KBM-7 (cell line): ENCODE measurements at regions not wholly inside any gene's neighbourhood (a gene's known extent, or its start where the extent isn't known, plus 50 kb on each side); places are given as distances from the start of the nearest gene placed in this dataset.
"Not testable (repeated sequence)": the region's sequence is repeated elsewhere in the genome, so short reads cannot be mapped to it uniquely, and the experiment has no call there.

Experiments used
- DNase-seq: peaks from one replicate; pipeline ENCODE4 v3.0.0-alpha.2; 2015
- in situ Hi-C: fragments of 300-500 bp; cut with MboI; formaldehyde crosslinking; loops from 2 replicates; pipeline ENCODE4 v1.14.3; 2020; ENCODE audit warnings: low sequenced_read_pairs, low pct_unique_long_range_greater_than_20kb, mixed read lengths

DNA sequence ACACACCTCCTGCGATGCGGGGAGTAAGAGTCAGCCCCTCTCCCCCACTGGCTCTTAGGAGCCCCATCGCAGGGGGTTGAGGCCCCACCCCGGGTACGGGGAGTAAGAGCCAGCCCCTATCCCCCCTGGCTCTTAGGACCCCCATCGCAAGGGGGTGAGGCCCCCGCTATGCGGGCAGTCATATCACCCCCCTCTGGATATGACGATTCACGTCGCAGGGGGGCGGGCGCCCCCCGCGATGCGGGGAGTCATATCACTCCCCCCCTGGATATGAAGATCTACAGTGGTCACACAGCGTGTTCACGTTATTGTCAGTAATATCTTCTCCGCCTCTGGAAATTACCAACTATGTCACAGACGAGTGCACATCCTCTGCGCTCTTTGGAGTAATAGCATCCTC, 61.1 kb downstream of the DEFB131A start:
- in situ Hi-C loops, DNase-seq: not testable (repeated sequence)

- DNase-seq, in situ Hi-C loops: not testable (repeated sequence)
These were observed 62.5 kb downstream of the DEFB131A start for GRCh38 chr4:9506672-9507071.

DNA sequence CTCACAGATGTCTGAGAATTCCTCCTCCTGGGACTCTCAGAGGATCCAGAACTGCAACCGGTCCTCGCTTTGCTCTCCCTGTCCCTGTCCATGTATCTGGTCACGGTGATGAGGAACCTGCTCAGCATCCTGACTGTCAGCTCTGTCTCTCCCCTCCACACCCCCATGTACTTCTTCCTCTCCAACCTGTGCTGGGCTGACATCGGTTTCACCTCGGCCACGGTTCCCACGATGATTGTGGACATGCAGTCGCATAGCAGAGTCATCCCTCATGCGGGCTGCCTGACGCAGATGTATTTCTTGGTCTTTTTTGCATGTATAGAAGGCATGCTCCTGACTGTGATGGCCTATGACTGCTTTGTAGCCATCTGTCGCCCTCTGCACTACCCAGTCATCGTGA, 68.7 kb downstream of the DEFB131A start:
- in situ Hi-C loops = not testable (repeated sequence)

GRCh38 chr4:9519631-9520030, 75.4 kb downstream of the DEFB131A start:
- DNase-seq, in situ Hi-C loops: not testable (repeated sequence)

More for the DNA sequence above, 68.7 kb downstream of the DEFB131A start:
- not testable (repeated sequence) for DNase-seq

- in situ Hi-C loops, DNase-seq: not testable (repeated sequence)
These were observed 78.7 kb downstream of the DEFB131A start for GRCh38 chr4:9522903-9523302.

DNA sequence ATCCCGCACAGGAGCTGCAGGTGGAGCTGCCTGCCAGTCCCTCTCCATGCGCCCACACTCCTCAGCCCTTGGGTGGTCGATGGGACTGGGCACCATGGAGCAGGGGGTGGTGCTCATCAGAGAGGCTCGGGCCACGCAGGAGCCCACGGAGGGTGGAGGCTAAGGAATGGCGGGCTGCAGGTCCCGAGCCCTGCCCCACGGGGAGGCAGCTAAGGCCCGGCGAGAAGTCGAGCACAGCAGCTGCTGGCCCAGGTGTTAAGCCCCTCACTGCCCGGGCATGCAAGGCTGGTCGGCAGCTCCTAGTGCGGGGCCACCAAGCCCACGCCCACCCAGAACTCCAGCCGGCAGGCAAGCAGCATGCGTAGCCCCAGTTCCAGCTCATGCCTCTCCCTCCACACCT, 80.2 kb downstream of the DEFB131A start:
- in situ Hi-C loops = not testable (repeated sequence)

DNA sequence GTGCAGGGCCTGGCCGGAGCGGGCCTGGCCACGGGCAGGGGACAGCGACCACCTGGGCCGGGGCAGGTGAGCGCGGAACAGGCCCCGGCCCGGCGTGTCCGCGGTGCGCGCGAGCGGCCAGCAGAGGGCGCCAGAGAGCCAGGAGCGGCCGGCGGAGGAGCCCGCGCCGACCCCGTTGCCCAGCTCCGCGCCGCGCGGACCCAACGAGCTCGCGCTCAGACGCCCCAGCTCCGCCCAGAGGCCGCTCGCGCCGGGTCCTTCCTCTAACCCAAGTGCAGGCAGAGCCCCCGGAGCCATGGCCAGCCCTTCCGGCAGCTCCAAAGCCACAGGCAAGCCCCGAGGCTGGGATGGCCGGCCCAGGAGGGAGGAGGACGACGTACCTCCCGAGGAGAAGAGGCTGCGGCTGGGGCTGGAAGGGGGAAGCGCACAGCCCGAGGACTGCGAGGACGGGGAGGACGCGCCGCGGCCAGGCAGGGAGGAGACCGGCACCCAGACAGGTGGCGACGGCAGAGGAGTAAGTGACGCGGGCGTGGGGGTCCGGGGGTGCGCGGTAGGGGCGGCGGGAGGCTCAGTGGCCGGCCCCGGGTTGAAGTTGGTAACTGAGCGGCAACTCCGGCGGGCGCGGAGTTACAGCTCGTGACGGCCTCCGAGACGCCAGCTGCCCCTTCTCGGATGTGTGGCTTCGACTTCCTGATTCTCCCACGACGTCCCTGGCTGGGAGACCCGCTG, 88.1 kb downstream of the DEFB131A start:
- DNase-seq = peak; percentile 85

More for the DNA sequence above, 80.2 kb downstream of the DEFB131A start:
- not testable (repeated sequence) for DNase-seq

DNA sequence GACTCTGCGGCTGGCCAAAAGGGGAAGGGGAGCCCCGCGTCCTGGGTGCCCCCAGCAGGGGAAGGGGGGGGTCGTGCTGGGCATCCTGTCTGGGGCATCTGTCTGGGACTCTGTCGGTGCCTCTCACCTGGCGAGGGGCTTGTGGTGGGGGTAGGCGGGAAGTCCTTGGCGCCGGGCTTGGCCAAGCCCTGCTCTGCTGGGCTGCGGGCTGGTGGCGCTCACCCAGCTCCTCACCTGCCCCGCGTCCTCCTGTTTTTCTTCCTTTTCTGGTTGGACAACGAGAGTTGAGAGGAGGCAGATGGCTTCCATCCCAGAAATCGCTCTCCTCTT, 88.6 kb downstream of the DEFB131A start:
- in situ Hi-C loops = not testable (repeated sequence)
- DNase-seq = peak; percentile 24

More for the DNA sequence above, 88.1 kb downstream of the DEFB131A start:
- in situ Hi-C loops = not testable (repeated sequence)

DNA sequence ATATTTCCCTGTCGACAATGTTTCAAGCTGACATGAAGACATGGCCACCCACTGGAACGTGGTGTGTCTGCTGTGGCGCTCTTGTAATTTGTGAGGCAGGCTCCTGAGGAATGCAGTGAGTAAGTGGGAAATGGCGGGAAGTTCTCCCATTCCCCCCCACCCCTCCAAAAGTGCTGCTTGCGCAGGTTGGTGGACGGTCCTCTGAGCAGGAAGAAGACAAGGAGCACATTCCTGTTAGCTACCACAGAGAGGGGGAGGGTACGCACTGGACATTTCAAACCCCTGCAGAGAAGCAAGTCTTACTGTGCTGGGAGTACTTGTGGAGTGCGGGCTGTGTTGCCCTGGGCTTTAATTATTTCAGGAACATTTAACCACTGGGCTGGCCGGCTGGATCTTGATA, 92.9 kb downstream of the DEFB131A start:
- in situ Hi-C loops, DNase-seq: not testable (repeated sequence)

DNA sequence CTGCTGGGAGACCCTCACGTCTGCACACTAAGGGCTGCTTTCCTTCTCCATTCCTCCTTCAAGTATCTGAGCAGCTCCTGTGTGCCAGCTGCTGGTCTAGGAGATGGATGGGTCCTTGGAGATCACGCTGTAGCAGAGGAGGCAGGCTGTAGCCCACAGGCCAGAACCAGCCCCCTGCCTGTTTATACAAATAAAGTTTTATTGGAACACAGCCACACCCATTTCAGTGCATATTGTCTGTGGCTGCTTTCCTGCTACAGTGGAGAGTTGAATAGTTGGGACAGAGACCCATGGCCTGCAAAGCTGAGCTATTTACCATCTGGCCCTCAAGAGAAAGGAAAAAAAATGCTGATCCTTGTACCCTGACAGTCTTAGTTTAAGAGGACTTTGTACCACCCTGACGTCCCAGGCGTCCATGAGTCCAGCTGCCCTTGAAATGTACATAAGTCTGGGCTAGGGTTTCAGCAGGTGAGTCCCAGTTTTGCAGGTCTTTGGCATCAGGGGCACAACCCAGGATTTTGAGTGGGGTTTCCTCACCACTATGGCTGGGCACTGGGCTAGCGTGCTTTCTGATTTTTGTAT, 95.8 kb downstream of the DEFB131A start:
- in situ Hi-C loops, DNase-seq: not testable (repeated sequence)

- DNase-seq, in situ Hi-C loops: not testable (repeated sequence)
These were observed 97.2 kb downstream of the DEFB131A start for GRCh38 chr4:9541388-9541915.

DNA sequence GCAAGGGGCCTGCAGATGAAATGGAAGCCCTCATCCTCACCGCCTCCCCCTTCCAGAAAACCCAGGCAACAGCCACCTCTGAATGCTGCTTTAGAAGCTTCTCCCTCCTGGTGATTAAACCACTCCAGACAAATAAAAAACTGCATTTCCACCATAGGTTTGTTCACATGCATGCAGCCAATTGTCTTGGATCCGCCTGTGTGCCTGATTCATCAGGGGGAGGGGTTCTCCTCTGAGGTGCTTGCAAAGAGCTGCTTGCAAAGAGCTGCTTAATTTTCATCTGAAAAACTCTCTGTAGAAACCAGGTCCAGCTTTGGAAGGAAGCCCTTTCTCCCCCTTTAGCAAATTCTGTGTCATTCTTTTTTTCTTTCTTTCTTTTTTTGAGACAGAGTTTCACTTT, 100.6 kb downstream of the DEFB131A start:
- DNase-seq = not testable (repeated sequence)

DNA sequence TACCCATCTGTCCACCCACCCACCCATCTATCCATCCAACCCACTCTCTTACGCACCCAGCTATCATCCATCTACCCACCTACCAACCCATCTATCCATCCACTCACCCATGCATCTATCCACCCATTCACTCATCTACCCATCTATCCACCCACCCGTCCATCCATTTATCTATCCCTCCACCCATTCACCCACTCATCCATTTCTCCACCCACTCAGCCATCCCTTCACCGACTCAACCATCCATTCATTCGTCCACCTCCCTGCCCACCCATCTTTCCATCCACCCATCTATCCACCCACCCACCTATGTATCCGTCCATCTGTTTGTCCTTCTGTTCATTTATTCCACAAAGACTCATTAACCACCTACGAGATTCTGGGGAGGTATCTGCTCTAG, 103.3 kb downstream of the DEFB131A start:
- in situ Hi-C loops, DNase-seq: not testable (repeated sequence)

More for the DNA sequence above, 100.6 kb downstream of the DEFB131A start:
- in situ Hi-C loops = not testable (repeated sequence)

- in situ Hi-C loops, DNase-seq: not testable (repeated sequence)
These were observed 111.9 kb downstream of the DEFB131A start for GRCh38 chr4:9556076-9556475.

DNA sequence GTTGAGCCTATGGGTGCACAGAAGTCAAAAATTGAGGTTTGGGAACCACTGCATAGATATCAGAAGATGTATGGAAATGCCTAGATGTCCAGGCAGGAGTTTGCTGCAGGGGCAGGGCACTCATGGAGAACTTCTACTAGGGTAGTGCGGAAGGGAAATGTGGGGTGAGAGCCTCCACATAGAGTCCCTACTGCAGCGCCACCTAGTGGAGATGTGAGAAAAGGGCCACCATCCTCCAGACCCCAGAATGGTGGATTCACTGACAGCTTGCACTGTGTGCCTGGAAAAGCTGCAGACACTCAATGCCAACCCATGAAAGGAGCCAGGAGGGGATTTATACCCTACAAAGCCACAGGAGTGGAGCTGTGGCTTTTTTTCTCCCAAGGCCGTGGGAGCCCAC, 133.7 kb downstream of the DEFB131A start:
- peak; percentile 6 for DNase-seq
- in situ Hi-C loops = not testable (repeated sequence)

DNA sequence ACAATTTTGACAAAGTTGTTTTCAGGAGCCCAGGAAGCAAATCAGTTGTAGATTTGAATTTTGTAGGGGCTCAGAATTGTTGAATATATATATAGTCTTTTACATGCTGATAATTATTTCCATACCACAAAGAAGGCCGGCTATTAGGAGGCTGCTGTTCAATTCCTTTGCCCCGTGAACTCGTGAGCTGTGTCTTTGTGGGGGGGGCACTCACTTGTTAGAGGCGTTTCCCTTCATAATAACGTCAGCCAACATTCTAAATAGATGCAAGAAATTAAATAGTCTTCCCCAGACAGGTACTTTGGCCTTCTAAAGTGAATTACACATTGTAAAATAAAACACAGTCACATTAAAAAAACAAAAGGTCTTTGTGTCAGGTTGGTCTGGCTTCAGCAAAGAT, 138.7 kb downstream of the DEFB131A start:
- DNase-seq, in situ Hi-C loops: not testable (repeated sequence)

DNA sequence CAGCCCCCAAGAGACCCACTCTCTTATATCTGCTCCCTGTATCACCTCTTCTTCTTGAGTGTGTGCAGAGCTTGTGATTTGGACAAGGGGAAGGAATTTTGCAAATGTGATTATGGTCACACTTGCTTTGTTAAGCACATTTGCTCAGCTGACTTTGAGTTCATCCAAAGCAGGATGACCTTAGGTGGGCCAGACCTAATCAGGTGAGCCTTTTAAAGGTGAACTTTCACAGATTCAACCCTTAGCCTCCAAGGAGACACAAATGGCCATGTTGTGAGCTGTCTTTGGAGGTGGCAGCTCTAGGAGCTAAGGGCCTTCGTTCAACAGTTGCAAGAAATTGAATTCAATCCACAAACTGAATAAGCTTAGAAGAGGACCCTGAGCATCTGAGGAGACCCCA, 147.8 kb downstream of the DEFB131A start:
- no peak for DNase-seq
- in situ Hi-C loops = no loop called here

DNA sequence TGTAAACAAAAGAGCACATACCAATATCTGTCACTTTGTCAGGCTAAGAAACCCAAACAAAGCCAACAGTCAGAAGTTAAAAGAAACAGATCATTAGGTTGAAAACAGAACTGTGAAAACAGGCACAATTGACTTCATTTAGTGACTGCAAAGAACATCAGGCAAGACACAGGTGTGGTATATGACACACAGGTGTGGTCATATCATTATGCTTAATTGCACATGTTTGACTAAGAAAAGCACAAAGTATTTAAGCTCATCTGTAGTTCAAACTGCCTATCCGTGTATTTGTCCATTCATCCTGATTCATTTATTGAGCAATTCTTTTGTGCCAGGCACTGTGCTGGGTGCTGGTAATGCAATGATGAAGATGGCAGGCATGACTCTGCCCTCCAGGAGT, 150.7 kb downstream of the DEFB131A start:
- in situ Hi-C loops = no loop called here
- DNase-seq = no peak

GRCh38 chr4:9595531-9595930, 151.3 kb downstream of the DEFB131A start:
- DNase-seq = peak; percentile 90
- in situ Hi-C loops = not testable (repeated sequence)

GRCh38 chr4:9599266-9599665, 155.1 kb downstream of the DEFB131A start:
- in situ Hi-C loops = no loop called here
- no peak for DNase-seq
